MM.1S (cell line): ENCODE measurements at regions not wholly inside any gene's neighbourhood (a gene's known extent, or its start where the extent isn't known, plus 50 kb on each side); places are given as distances from the start of the nearest gene placed in this dataset.

ENCODE experiments used
- EZH2 ChIP-seq: fragments of 300-600 bp; sonication (generic); optimal IDR thresholded peaks from 2 replicates; pipeline ENCODE3; 2017; ENCODE audit warnings: low read depth, mild to moderate bottlenecking, antibody characterized with exemption, low read length, mixed read lengths
- EZH2phosphoT487 ChIP-seq: fragments of 300-600 bp; sonication (generic); IDR thresholded peaks from 2 replicates; pipeline ENCODE4 v1.6.1; 2018; ENCODE audit warnings: antibody characterized with exemption, low read length
- TF ChIP-seq, protein P1 (sequence below): fragments of 300-600 bp; sonication (generic); IDR thresholded peaks from 2 replicates; pipeline ENCODE4 v1.5.1; 2016; ENCODE audit warnings: antibody characterized with exemption, low read length, mixed read lengths

DNA sequence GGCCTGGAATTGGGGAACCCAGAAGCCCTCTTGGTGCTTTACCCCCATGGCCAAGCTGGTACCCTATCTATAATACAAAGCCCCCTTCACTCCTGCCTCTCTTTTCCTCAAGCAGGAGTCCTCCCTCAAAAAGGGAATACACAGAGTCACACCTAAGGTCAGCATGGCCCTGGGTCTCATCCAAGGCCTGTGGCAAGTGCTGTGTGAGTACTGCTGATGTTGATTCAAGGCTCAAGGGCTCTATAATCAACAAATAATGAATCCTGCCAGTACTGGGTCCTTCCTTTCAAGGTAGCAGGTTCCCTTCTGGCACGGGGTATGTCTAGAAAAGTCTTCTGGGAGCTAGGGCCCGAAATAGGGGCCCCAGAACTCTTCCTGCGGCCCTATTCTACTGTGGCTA, 187.3 kb downstream of the CYB561 start:
- TF ChIP-seq, protein P1, sequence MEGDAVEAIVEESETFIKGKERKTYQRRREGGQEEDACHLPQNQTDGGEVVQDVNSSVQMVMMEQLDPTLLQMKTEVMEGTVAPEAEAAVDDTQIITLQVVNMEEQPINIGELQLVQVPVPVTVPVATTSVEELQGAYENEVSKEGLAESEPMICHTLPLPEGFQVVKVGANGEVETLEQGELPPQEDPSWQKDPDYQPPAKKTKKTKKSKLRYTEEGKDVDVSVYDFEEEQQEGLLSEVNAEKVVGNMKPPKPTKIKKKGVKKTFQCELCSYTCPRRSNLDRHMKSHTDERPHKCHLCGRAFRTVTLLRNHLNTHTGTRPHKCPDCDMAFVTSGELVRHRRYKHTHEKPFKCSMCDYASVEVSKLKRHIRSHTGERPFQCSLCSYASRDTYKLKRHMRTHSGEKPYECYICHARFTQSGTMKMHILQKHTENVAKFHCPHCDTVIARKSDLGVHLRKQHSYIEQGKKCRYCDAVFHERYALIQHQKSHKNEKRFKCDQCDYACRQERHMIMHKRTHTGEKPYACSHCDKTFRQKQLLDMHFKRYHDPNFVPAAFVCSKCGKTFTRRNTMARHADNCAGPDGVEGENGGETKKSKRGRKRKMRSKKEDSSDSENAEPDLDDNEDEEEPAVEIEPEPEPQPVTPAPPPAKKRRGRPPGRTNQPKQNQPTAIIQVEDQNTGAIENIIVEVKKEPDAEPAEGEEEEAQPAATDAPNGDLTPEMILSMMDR: no peak
- TF ChIP-seq EZH2phosphoT487: no peak
- TF ChIP-seq EZH2: no peak
